ENCODE measurements at regions not wholly inside any gene's neighbourhood (a gene's known extent, or its start where the extent isn't known, plus 50 kb on each side); places are given as distances from the start of the nearest gene placed in this dataset.

DNA sequence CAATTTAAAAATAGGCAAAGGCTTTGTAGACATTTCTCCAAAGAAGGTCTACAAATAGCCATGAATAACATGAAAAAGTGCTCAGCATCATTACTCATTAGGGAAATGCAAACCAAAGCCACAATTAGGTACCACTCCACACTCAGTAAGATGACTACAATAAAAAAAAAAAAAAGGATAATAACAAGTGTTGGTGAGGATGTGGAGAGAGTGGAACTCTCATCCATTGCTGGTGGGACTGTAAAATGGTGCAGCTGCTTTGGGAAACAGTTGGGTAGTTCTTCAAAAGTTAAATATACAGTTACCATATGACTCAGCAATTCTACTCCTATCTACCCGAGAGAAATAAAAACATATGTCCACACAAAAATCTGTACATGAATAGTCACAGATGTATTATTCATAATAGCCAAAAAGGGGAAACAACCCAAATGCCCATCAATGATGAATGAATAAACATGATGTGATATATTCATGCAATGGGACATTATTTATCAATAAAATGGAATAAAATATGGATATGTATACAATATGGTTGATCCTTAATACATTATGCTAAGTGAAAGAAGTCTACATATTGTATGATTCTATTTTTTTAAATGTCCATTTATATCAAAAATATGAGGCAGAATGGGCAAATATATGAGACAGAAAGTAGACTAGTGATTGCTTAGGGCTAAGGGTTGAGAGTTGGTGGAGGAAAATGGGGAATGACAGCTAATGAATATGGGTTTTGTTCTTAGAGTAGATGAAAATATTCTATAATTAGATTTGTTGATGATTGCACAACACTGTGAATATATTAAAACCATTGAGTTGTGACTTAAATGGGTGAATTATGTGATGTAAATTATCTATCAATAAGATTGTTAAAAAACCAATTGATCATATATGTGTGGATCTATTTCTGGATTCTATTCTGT lies 66.1 kb upstream of the SMAD3 start:
- TF ChIP-seq, protein P1, sequence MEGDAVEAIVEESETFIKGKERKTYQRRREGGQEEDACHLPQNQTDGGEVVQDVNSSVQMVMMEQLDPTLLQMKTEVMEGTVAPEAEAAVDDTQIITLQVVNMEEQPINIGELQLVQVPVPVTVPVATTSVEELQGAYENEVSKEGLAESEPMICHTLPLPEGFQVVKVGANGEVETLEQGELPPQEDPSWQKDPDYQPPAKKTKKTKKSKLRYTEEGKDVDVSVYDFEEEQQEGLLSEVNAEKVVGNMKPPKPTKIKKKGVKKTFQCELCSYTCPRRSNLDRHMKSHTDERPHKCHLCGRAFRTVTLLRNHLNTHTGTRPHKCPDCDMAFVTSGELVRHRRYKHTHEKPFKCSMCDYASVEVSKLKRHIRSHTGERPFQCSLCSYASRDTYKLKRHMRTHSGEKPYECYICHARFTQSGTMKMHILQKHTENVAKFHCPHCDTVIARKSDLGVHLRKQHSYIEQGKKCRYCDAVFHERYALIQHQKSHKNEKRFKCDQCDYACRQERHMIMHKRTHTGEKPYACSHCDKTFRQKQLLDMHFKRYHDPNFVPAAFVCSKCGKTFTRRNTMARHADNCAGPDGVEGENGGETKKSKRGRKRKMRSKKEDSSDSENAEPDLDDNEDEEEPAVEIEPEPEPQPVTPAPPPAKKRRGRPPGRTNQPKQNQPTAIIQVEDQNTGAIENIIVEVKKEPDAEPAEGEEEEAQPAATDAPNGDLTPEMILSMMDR (IDR thresholded peaks at IDR 0.05; ENCODE audit: low read length) = no peak
- TF ChIP-seq EZH2 (IDR thresholded peaks at IDR 0.05; ENCODE audit: borderline replicate concordance, low read length) = no peak
